Limb (tissue), 2 donors: ENCODE measurements at regions not wholly inside any gene's neighbourhood (a gene's known extent, or its start where the extent isn't known, plus 50 kb on each side); places are given as distances from the start of the nearest gene placed in this dataset.
"Not testable (repeated sequence)": the region's sequence is repeated elsewhere in the genome, so short reads cannot be mapped to it uniquely, and the experiment has no call there.

ENCODE experiments used
- DNase-seq, 2 donors: peaks; one replicate each; pipeline ENCODE4 v3.0.0-alpha.2; 2016; ENCODE audit errors: extremely low spot score in 2 of 2

GRCh38 chr3:59234884-59235633, 185.2 kb upstream of the CFAP20DC start:
- no peak for DNase-seq

- DNase-seq: not testable (repeated sequence)
These were observed 180.6 kb upstream of the CFAP20DC start for GRCh38 chr3:59230379-59230778.

- DNase-seq: no peak
These were observed 164.0 kb upstream of the CFAP20DC start for GRCh38 chr3:59213860-59214259.

- DNase-seq: peak; percentile 31 to 82
These were observed 162.4 kb upstream of the CFAP20DC start for GRCh38 chr3:59212128-59212779.

- no peak for DNase-seq
These were observed 160.4 kb upstream of the CFAP20DC start for GRCh38 chr3:59210260-59210659.

- DNase-seq: no peak
These were observed 142.6 kb upstream of the CFAP20DC start for GRCh38 chr3:59192473-59192872.

- no peak for DNase-seq
These were observed 141.8 kb upstream of the CFAP20DC start for GRCh38 chr3:59191651-59192050.

GRCh38 chr3:59189939-59190338, 140.1 kb upstream of the CFAP20DC start:
- no peak for DNase-seq

- DNase-seq: no peak
These were observed 139.7 kb upstream of the CFAP20DC start for GRCh38 chr3:59189526-59189925.

GRCh38 chr3:59186725-59187124, 136.9 kb upstream of the CFAP20DC start:
- no peak for DNase-seq

GRCh38 chr3:59185591-59186369, 136.0 kb upstream of the CFAP20DC start:
- peak in 1 of 2 donors; percentile 49 for DNase-seq

GRCh38 chr3:59180006-59180405, 130.2 kb upstream of the CFAP20DC start:
- no peak for DNase-seq

GRCh38 chr3:59178698-59179097, 128.9 kb upstream of the CFAP20DC start:
- DNase-seq: no peak

GRCh38 chr3:59171491-59171890, 121.7 kb upstream of the CFAP20DC start:
- no peak for DNase-seq

GRCh38 chr3:59170166-59170565, 120.3 kb upstream of the CFAP20DC start:
- DNase-seq: not testable (repeated sequence)

- no peak for DNase-seq
These were observed 117.9 kb upstream of the CFAP20DC start for GRCh38 chr3:59167756-59168155.

GRCh38 chr3:59163953-59164352, 114.1 kb upstream of the CFAP20DC start:
- no peak for DNase-seq

- DNase-seq: no peak
These were observed 111.2 kb upstream of the CFAP20DC start for GRCh38 chr3:59161048-59161447.

GRCh38 chr3:59160133-59160746, 110.4 kb upstream of the CFAP20DC start:
- no peak for DNase-seq

GRCh38 chr3:59153648-59154047, 103.8 kb upstream of the CFAP20DC start:
- DNase-seq: no peak

- DNase-seq: no peak
These were observed 103.1 kb upstream of the CFAP20DC start for GRCh38 chr3:59152943-59153342.

GRCh38 chr3:59150039-59150438, 100.2 kb upstream of the CFAP20DC start:
- DNase-seq: no peak
